Body of pancreas (tissue), 4 donors: ENCODE measurements at regions not wholly inside any gene's neighbourhood (a gene's known extent, or its start where the extent isn't known, plus 50 kb on each side); places are given as distances from the start of the nearest gene placed in this dataset.

Experiments
- ATAC-seq: fragments of 150-250 bp; one replicate; pipeline ENCODE4 v1.9.1; 2016
- DNase-seq, 4 donors: peaks; one replicate each; pipeline ENCODE4 v3.0.0-alpha.2; 2019
- H3K27ac ChIP-seq, 4 donors: fragments of 200-600 bp; sonication (generic); 1 replicate in 3 of 4; 2 replicates in 1 of 4; pipeline versions ENCODE4 v1.5.1 to v1.6.1; 2016 to 2019; ENCODE audit warnings: mild to moderate bottlenecking in 1 of 4, mixed read lengths in 1 of 4, moderate library complexity in 1 of 4
- H3K27me3 ChIP-seq, 2 donors: fragments of 200-600 bp; sonication (generic); one replicate each; pipeline ENCODE4 v1.6.0; 2016; ENCODE audit warnings: mild to moderate bottlenecking in 1 of 2
- H3K36me3 ChIP-seq, 2 donors: fragments of 200-600 bp; sonication (generic); replicated peaks in 1 of 2; 2 replicates each; pipeline ENCODE4 v1.5.1; 2016; ENCODE audit warnings: low read depth in 2 of 2; ENCODE audit not compliant: insufficient read depth in 1 of 2
- H3K4me1 ChIP-seq: fragments of 200-600 bp; sonication (generic); one replicate; pipeline ENCODE4 v1.6.0; 2016
- H3K4me3 ChIP-seq, 2 donors: fragments of 200-600 bp; sonication (generic); 1 replicate in 1 of 2; 2 replicates in 1 of 2; pipeline ENCODE4 v1.5.1; 2016 to 2019
- H3K9me3 ChIP-seq, 3 donors: fragments of 200-600 bp; sonication (generic); 1 replicate in 2 of 3; 2 replicates in 1 of 3; pipeline ENCODE4 v1.5.1; 2016
- CTCF ChIP-seq, 7 experiments: fragments of 450-650 bp in 4 of 7; fragments of 200-600 bp in 3 of 7; sonication (generic) in 3 of 7; IDR thresholded peaks; one replicate each; pipeline ENCODE4 v1.5.1; 2016 to 2019; ENCODE audit warnings: antibody characterized with exemption in 7 of 7
- POLR2A ChIP-seq, 3 donors: fragments of 450-650 bp; IDR thresholded peaks; one replicate each; pipeline ENCODE4 v1.6.1; 2016; ENCODE audit warnings: antibody characterized with exemption in 3 of 3, mild to moderate bottlenecking in 2 of 3
- WGBS, 2 donors: methylation state at CpG; one replicate each; pipeline ENCODE4 v1.1.5; 2017; 5-methylcytosine and 5-hydroxymethylcytosine counted together
- intact Hi-C: fragments of 100-400 bp; cut with DNase I; formaldehyde crosslinking; loops from one replicate; pipeline ENCODE4 v1.15.1; 2023

DNA sequence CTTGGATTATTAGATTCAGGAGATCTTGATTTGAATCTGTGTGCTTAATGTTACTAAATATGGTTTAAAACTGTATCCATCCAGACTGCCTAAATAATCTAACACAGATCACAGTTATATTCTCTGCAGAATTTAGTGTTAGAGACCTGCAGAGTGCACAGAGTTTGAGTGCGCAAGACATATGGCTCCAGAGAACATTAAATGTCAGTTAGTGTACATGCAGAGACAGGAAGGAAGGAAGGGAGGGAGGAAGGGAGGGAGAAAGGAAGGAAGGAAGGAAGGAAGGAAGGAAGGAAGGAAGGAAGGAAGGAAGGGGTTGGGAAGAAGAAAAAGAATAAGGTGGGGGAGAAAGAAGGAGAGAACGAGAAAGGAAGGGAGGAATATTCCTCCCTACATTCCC, 210.0 kb upstream of the COX7C start:
- ATAC-seq (no peak), DNase-seq (no peak)
- Histone ChIP-seq H3K4me1 (peaks cover 5% of the 10 kb centered on the region), H3K27me3 (no peaks in the 10 kb centered on the region), H3K27ac (no peak overlapping the region), H3K36me3 (no peaks in the 10 kb centered on the region), H3K4me3 (no peak overlapping the region), H3K9me3 (no peaks in the 10 kb centered on the region)
- TF ChIP-seq CTCF (IDR thresholded peaks at IDR 0.05) (no peak), POLR2A (IDR thresholded peaks at IDR 0.05) (no peak)
- intact Hi-C loops = no loop called here
- WGBS, 2 donors = 76 to 80% methylated on average over 2 of the region's 2 CpGs

DNA sequence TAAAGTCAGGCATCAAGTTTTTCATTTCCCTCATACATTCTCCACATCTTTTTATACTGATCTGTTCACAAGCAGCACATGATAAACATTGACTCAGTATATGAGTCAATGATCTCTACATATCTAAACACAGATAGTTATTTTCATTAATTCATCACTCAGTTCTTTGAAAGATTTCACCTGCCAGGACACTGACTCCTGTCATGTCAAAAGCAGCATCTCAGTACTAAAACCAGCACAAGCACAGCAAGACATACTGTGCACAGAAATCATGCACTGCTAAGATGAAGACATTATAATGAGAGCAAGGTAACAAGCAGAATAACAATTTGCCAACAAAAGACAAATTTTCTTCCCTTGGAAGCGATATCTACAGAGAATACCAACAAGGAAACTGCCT, 206.1 kb upstream of the COX7C start:
- H3K4me1 ChIP-seq = peaks cover 4% of the 10 kb centered on the region
- intact Hi-C loops = no loop called here
- H3K9me3 ChIP-seq = no peaks in the 10 kb centered on the region
- WGBS, 2 donors = 32 to 36% methylated on average over 1 of the region's 1 CpG
- TF ChIP-seq CTCF (IDR thresholded peaks at IDR 0.05) = no peak
- no peak for TF ChIP-seq POLR2A (IDR thresholded peaks at IDR 0.05)
- no peak overlapping the region for H3K4me3 ChIP-seq
- DNase-seq = no peak
- ATAC-seq = no peak
- H3K27ac ChIP-seq = no peak overlapping the region
- no peaks in the 10 kb centered on the region for H3K27me3 ChIP-seq
- H3K36me3 ChIP-seq = no peaks in the 10 kb centered on the region

- no peak overlapping the region for H3K27ac ChIP-seq
- no peaks in the 10 kb centered on the region for H3K4me1 ChIP-seq
- no peak for ATAC-seq
- H3K4me3 ChIP-seq = no peak overlapping the region
- no peak for DNase-seq
- no peaks in the 10 kb centered on the region for H3K9me3 ChIP-seq
- TF ChIP-seq POLR2A (IDR thresholded peaks at IDR 0.05) (no peak), CTCF (IDR thresholded peaks at IDR 0.05) (no peak)
- H3K36me3 ChIP-seq = no peaks in the 10 kb centered on the region
- intact Hi-C loops = no loop called here
- H3K27me3 ChIP-seq = no peaks in the 10 kb centered on the region
- WGBS, 2 donors = 29 to 31% methylated on average over 2 of the region's 2 CpGs
Observed at GRCh38 chr5:86427158-86427557, 190.6 kb upstream of the COX7C start.

DNA sequence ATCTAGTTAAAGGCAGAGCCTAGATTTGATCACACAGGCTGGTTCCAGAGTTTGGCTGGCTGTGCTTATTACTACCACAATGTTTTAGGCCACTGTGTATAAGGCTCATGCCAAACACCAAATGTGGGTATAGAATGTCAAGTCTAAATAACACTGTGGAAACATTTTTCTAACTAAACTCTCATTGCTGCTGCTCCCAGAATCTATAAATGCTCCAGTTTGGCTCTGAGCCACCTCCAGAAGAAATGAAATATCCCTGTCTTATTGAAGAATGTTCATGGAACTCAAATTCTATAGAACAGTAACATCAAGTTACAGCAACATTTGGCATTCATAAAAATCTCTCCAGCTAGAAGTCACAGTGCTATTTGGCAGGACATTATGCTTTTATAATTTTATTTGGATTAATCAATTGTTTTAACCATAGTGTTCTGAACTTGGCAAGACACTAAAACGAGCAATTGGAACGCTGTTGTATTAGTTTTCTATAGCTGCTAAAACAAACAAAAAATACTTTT, 178.1 kb upstream of the COX7C start:
- H3K36me3 ChIP-seq = no peaks in the 10 kb centered on the region
- no peak for ATAC-seq
- WGBS, 2 donors = 79 to 95% methylated on average over 2 of the region's 2 CpGs
- DNase-seq = no peak
- no peak overlapping the region for H3K4me3 ChIP-seq
- H3K27ac ChIP-seq = no peak overlapping the region
- intact Hi-C loops = no loop called here
- no peaks in the 10 kb centered on the region for H3K9me3 ChIP-seq
- no peaks in the 10 kb centered on the region for H3K27me3 ChIP-seq
- H3K4me1 ChIP-seq = no peaks in the 10 kb centered on the region
- no peak for TF ChIP-seq CTCF (IDR thresholded peaks at IDR 0.05)
- TF ChIP-seq POLR2A (IDR thresholded peaks at IDR 0.05) = no peak

- no peaks in the 10 kb centered on the region for H3K4me1 ChIP-seq
- H3K4me3 ChIP-seq = no peak overlapping the region
- no peaks in the 10 kb centered on the region for H3K27me3 ChIP-seq
- ATAC-seq = no peak
- DNase-seq = no peak
- H3K36me3 ChIP-seq = no peaks in the 10 kb centered on the region
- H3K9me3 ChIP-seq = no peaks in the 10 kb centered on the region
- intact Hi-C loops = no loop called here
- H3K27ac ChIP-seq = no peak overlapping the region
- TF ChIP-seq CTCF (IDR thresholded peaks at IDR 0.05) = no peak
- no peak for TF ChIP-seq POLR2A (IDR thresholded peaks at IDR 0.05)
- WGBS, 2 donors = 42 to 56% methylated on average over 2 of the region's 2 CpGs
Observed at GRCh38 chr5:86442036-86442745, 175.6 kb upstream of the COX7C start.
